ENCODE measurements at regions not wholly inside any gene's neighbourhood (a gene's known extent, or its start where the extent isn't known, plus 50 kb on each side); places are given as distances from the start of the nearest gene placed in this dataset.

DNA sequence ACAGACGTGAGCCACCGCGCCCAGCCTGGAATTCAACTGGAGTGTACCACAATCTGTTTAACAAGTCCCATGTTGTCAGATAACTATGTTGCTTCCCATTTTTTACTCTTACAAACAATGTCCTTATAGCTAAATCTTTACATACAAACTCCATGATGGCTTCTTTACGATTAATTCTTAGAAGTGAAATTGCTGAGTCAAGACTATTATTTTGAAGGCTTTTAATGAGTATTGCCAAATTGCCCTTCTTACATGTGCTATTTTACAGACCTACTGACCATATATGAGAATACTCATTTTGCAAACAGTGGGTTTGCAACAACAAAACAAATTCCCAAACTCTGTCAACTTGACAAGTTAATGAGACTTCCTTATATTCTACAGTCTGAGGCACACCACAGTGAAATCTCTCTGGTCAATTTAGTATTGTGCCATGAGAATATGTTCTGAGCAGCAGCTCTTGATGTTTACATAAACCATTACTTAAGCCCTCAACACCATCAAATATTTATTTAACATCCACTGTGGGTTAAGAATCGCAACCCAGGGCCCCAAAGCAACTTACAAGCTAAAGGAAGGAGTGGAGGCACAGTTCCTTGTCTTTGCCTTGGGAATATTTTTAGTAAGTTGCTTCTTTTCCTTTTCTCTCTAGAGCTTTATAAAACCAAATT, 128.5 kb downstream of the SPRY1 start:
- Histone ChIP-seq H3K79me2 (ENCODE audit: insufficient read depth) (no peaks in the 10 kb centered on the region), H3K9me2 (no peaks in the 10 kb centered on the region), H3F3A (replicated peaks; ENCODE audit: insufficient read depth) (no peaks in the 10 kb centered on the region), H4K20me1 (ENCODE audit: insufficient read depth) (no peaks in the 10 kb centered on the region), H3K9me3 (no peaks in the 10 kb centered on the region), H3K27me3 (ENCODE audit: insufficient read depth) (no peaks in the 10 kb centered on the region), H3K27ac (ENCODE audit: low read depth in 2 of 2, low read length in 1 of 2) (no peak overlapping the region), H3K9ac (no peak overlapping the region), H3K4me3 (ENCODE audit: low read depth in 2 of 2, low read length in 1 of 2) (no peak overlapping the region), H3K4me1 (ENCODE audit: control insufficient read depth in 1 of 2, insufficient read depth in 2 of 2, low read depth in 1 of 2, low read length in 1 of 2) (no peaks in the 10 kb centered on the region), H3K4me2 (no peak overlapping the region), H3K36me3 (replicated peaks in 1 of 2; ENCODE audit: control insufficient read depth in 1 of 2, insufficient read depth in 2 of 2, low read length in 1 of 2) (no peaks in the 10 kb centered on the region), H2AFZ (ENCODE audit: low read depth) (no peak overlapping the region)
- POLR2A ChIA-PET, result no interaction called here
- WGBS (ENCODE audit: low lambda C conversion rate), result 93% methylated on average over 5 of the region's 5 CpGs
- CTCF ChIA-PET, result interaction anchor here (1.0 kb wide), 1 partner anchor 74 kb away, joined by 3 read pairs; no protein-coding TSS in a partner anchor
- no peak for TF ChIP-seq RXRA (IDR thresholded peaks at IDR 0.05; ENCODE audit: borderline replicate concordance, low read depth)
- no peak for TF ChIP-seq GABPA (IDR thresholded peaks at IDR 0.05; ENCODE audit: low read depth)
- TF ChIP-seq FOSL2 (IDR thresholded peaks at IDR 0.05; ENCODE audit: borderline replicate concordance, low read depth), result no peak
- no peak for TF ChIP-seq GATA2 (CRISPR knock-in tag; IDR thresholded peaks at IDR 0.05)
- no peak for TF ChIP-seq TAF1 (IDR thresholded peaks at IDR 0.05; ENCODE audit: borderline replicate concordance, low read depth, low read length)
- TF ChIP-seq FOXM1 (IDR thresholded peaks at IDR 0.05; ENCODE audit: low read depth), result no peak
- no peak for DNase-seq

DNA sequence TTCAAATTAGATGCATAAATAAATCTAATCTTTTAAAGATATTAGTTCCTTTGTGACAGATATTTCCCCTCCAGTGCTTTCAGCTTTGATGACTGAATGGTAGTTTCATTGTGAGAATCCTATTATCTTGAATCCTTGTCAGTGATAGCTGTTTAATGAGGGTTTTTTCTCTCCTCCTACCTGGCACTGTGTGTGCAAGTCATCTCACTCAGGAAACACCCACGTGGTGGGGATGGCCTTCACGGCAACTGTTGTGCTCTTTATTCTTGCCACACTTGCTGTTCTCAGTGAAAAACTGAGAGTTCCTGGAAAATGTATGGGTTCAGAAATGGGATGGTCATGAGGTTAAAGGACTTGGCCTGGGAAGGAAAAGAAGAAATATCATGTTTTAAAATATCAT, 129.9 kb downstream of the SPRY1 start:
- H4K20me1 ChIP-seq (ENCODE audit: insufficient read depth), result no peaks in the 10 kb centered on the region
- no peaks in the 10 kb centered on the region for H3F3A ChIP-seq (replicated peaks; ENCODE audit: insufficient read depth)
- H3K9me3 ChIP-seq, result no peaks in the 10 kb centered on the region
- no peak for TF ChIP-seq RCOR1 (IDR thresholded peaks at IDR 0.05; ENCODE audit: low read length)
- TF ChIP-seq YY1 (IDR thresholded peaks at IDR 0.05; ENCODE audit: low read depth), result no peak
- no peak for TF ChIP-seq CHD2 (IDR thresholded peaks at IDR 0.05; ENCODE audit: low read length, partially characterized antibody)
- TF ChIP-seq EP300 (IDR thresholded peaks at IDR 0.05; ENCODE audit: borderline replicate concordance in 1 of 2, low read depth in 1 of 2, low read length in 1 of 2), result no peak
- TF ChIP-seq EZH2phosphoT487 (IDR thresholded peaks at IDR 0.05; ENCODE audit: borderline replicate concordance, low read depth), result no peak
- TF ChIP-seq TAF1 (IDR thresholded peaks at IDR 0.05; ENCODE audit: borderline replicate concordance, low read depth, low read length), result no peak
- TF ChIP-seq ELF1 (IDR thresholded peaks at IDR 0.05), result no peak
- TF ChIP-seq, protein P1, sequence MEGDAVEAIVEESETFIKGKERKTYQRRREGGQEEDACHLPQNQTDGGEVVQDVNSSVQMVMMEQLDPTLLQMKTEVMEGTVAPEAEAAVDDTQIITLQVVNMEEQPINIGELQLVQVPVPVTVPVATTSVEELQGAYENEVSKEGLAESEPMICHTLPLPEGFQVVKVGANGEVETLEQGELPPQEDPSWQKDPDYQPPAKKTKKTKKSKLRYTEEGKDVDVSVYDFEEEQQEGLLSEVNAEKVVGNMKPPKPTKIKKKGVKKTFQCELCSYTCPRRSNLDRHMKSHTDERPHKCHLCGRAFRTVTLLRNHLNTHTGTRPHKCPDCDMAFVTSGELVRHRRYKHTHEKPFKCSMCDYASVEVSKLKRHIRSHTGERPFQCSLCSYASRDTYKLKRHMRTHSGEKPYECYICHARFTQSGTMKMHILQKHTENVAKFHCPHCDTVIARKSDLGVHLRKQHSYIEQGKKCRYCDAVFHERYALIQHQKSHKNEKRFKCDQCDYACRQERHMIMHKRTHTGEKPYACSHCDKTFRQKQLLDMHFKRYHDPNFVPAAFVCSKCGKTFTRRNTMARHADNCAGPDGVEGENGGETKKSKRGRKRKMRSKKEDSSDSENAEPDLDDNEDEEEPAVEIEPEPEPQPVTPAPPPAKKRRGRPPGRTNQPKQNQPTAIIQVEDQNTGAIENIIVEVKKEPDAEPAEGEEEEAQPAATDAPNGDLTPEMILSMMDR (IDR thresholded peaks at IDR 0.05), result no peak
- TF ChIP-seq FOXJ3 (CRISPR knock-in tag; IDR thresholded peaks at IDR 0.05), result no peak
- no peak for TF ChIP-seq NFIC (IDR thresholded peaks at IDR 0.05; ENCODE audit: borderline replicate concordance)
- no peak for TF ChIP-seq NRF1 (IDR thresholded peaks at IDR 0.05; ENCODE audit: low read depth, low read length)
- no peak for TF ChIP-seq JUND (IDR thresholded peaks at IDR 0.05)
- TF ChIP-seq, protein P2, sequence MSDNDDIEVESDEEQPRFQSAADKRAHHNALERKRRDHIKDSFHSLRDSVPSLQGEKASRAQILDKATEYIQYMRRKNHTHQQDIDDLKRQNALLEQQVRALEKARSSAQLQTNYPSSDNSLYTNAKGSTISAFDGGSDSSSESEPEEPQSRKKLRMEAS (IDR thresholded peaks at IDR 0.05; ENCODE audit: low read depth), result no peak
- no peak for TF ChIP-seq RFX5 (IDR thresholded peaks at IDR 0.05; ENCODE audit: low read length)
- TF ChIP-seq, protein P3, sequence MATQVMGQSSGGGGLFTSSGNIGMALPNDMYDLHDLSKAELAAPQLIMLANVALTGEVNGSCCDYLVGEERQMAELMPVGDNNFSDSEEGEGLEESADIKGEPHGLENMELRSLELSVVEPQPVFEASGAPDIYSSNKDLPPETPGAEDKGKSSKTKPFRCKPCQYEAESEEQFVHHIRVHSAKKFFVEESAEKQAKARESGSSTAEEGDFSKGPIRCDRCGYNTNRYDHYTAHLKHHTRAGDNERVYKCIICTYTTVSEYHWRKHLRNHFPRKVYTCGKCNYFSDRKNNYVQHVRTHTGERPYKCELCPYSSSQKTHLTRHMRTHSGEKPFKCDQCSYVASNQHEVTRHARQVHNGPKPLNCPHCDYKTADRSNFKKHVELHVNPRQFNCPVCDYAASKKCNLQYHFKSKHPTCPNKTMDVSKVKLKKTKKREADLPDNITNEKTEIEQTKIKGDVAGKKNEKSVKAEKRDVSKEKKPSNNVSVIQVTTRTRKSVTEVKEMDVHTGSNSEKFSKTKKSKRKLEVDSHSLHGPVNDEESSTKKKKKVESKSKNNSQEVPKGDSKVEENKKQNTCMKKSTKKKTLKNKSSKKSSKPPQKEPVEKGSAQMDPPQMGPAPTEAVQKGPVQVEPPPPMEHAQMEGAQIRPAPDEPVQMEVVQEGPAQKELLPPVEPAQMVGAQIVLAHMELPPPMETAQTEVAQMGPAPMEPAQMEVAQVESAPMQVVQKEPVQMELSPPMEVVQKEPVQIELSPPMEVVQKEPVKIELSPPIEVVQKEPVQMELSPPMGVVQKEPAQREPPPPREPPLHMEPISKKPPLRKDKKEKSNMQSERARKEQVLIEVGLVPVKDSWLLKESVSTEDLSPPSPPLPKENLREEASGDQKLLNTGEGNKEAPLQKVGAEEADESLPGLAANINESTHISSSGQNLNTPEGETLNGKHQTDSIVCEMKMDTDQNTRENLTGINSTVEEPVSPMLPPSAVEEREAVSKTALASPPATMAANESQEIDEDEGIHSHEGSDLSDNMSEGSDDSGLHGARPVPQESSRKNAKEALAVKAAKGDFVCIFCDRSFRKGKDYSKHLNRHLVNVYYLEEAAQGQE (IDR thresholded peaks at IDR 0.05; ENCODE audit: low read depth, low read length), result no peak
- no peak overlapping the region for H3K9ac ChIP-seq
- H3K4me2 ChIP-seq, result no peak overlapping the region
- H2AFZ ChIP-seq (ENCODE audit: low read depth), result no peak overlapping the region
- WGBS (ENCODE audit: low lambda C conversion rate), result 53% methylated on average over 2 of the region's 2 CpGs
- H3K4me3 ChIP-seq (ENCODE audit: low read depth in 2 of 2, low read length in 1 of 2), result no peak overlapping the region
- POLR2A ChIA-PET, result no interaction called here
- no peaks in the 10 kb centered on the region for H3K79me2 ChIP-seq (ENCODE audit: insufficient read depth)
- CTCF ChIA-PET, result no interaction called here
- DNase-seq, result no peak
- no peaks in the 10 kb centered on the region for H3K9me2 ChIP-seq
- H3K27ac ChIP-seq (ENCODE audit: low read depth in 2 of 2, low read length in 1 of 2), result no peak overlapping the region
- H3K36me3 ChIP-seq (replicated peaks in 1 of 2; ENCODE audit: control insufficient read depth in 1 of 2, insufficient read depth in 2 of 2, low read length in 1 of 2), result no peaks in the 10 kb centered on the region
- no peaks in the 10 kb centered on the region for H3K27me3 ChIP-seq (ENCODE audit: insufficient read depth)
- H3K4me1 ChIP-seq (ENCODE audit: control insufficient read depth in 1 of 2, insufficient read depth in 2 of 2, low read depth in 1 of 2, low read length in 1 of 2), result no peaks in the 10 kb centered on the region

Measured in SK-N-SH (cell line).